Gastrocnemius medialis (tissue), 4 donors: ENCODE measurements at regions not wholly inside any gene's neighbourhood (a gene's known extent, or its start where the extent isn't known, plus 50 kb on each side); places are given as distances from the start of the nearest gene placed in this dataset.

Experiments
- ATAC-seq, 2 donors: fragments of 150-250 bp; one replicate each; pipeline ENCODE4 v1.9.1; 2016
- DNase-seq, 2 donors: peaks; one replicate each; pipeline ENCODE4 v3.0.0-alpha.2; 2019
- H3K27ac ChIP-seq, 4 donors: fragments of 200-600 bp; sonication (generic); 1 replicate in 1 of 4; 2 replicates in 3 of 4; pipeline ENCODE4 v1.5.1; 2016 to 2018; ENCODE audit warnings: mild to moderate bottlenecking in 2 of 4, moderate library complexity in 1 of 4
- H3K27me3 ChIP-seq, 3 donors: fragments of 200-600 bp; sonication (generic) in 2 of 3; 1 replicate in 1 of 3; 2 replicates in 2 of 3; pipeline versions ENCODE4 v1.5.1 to v1.6.0; 2016 to 2019; ENCODE audit warnings: mild to moderate bottlenecking in 1 of 3, moderate library complexity in 1 of 3
- H3K36me3 ChIP-seq, 2 donors: fragments of 200-600 bp; sonication (generic) in 1 of 2; one replicate each; pipeline ENCODE4 v1.5.1; 2017 to 2018
- H3K4me1 ChIP-seq, 2 donors: fragments of 200-600 bp; sonication (generic) in 1 of 2; one replicate each; pipeline ENCODE4 v1.5.1; 2016 to 2017; ENCODE audit warnings: mild to moderate bottlenecking in 2 of 2
- H3K4me3 ChIP-seq, 4 donors: fragments of 200-600 bp; sonication (generic) in 3 of 4; 1 replicate in 1 of 4; 2 replicates in 3 of 4; pipeline ENCODE4 v1.5.1; 2016 to 2019; ENCODE audit warnings: mild to moderate bottlenecking in 2 of 4
- H3K9me3 ChIP-seq, 3 donors: fragments of 200-600 bp; sonication (generic) in 2 of 3; 1 replicate in 1 of 3; 2 replicates in 2 of 3; pipeline ENCODE4 v1.5.1; 2016 to 2019
- CTCF ChIP-seq, 5 experiments: fragments of 450-650 bp in 3 of 5; fragments of 200-600 bp in 2 of 5; sonication (generic) in 2 of 5; IDR thresholded peaks in 4 of 5; conservative IDR thresholded peaks in 1 of 5; 1 replicate in 4 of 5; 2 replicates in 1 of 5; pipeline ENCODE4 v1.5.1; 2016 to 2019; ENCODE audit warnings: antibody characterized with exemption in 5 of 5, mild to moderate bottlenecking in 3 of 5, moderate library complexity in 3 of 5
- POLR2A ChIP-seq, 2 donors: fragments of 450-650 bp; IDR thresholded peaks; one replicate each; pipeline ENCODE4 v1.6.1; 2017; ENCODE audit warnings: antibody characterized with exemption in 2 of 2, mild to moderate bottlenecking in 2 of 2, moderate library complexity in 2 of 2
- in situ Hi-C, 4 donors: fragments of 200-750 bp; cut with MboI; loops; one replicate each; pipeline versions ENCODE4 v1.15.0 to v1.8.0; 2017; ENCODE audit warnings: low sequenced_read_pairs in 4 of 4
- intact Hi-C: fragments of 100-400 bp; cut with DNase I; formaldehyde crosslinking; loops from one replicate; pipeline ENCODE4 v1.15.1; 2023; ENCODE audit warnings: low total_unique reads

GRCh38 chr14:46480817-46481216, 170.8 kb downstream of the RPL10L start:
- Histone ChIP-seq H3K4me1 (no peaks in the 10 kb centered on the region), H3K36me3 (no peaks in the 10 kb centered on the region), H3K27me3 (no peaks in the 10 kb centered on the region), H3K9me3 (no peaks in the 10 kb centered on the region), H3K27ac (no peak overlapping the region), H3K4me3 (no peak overlapping the region)
- no peak for ATAC-seq
- in situ Hi-C loops: no loop called here
- intact Hi-C loops: no loop called here
- no peak for DNase-seq
- TF ChIP-seq CTCF (IDR thresholded peaks at IDR 0.05 in 4 of 5, conservative IDR thresholded peaks at IDR 0.05 in 1 of 5): no peak
- no peak for TF ChIP-seq POLR2A (IDR thresholded peaks at IDR 0.05)

- Histone ChIP-seq H3K36me3 (no peaks in the 10 kb centered on the region), H3K9me3 (no peaks in the 10 kb centered on the region), H3K27me3 (no peaks in the 10 kb centered on the region), H3K27ac (no peak overlapping the region), H3K4me3 (no peak overlapping the region), H3K4me1 (no peaks in the 10 kb centered on the region)
- TF ChIP-seq POLR2A (IDR thresholded peaks at IDR 0.05) (no peak), CTCF (IDR thresholded peaks at IDR 0.05 in 4 of 5, conservative IDR thresholded peaks at IDR 0.05 in 1 of 5) (no peak)
- DNase-seq (no peak), ATAC-seq (no peak)
- in situ Hi-C loops: no loop called here
- intact Hi-C loops: no loop called here
Observed at GRCh38 chr14:46472261-46472660, 179.3 kb downstream of the RPL10L start.

- no peaks in the 10 kb centered on the region for H3K27me3 ChIP-seq
- in situ Hi-C loops: no loop called here
- no peak overlapping the region for H3K27ac ChIP-seq
- H3K4me1 ChIP-seq: no peaks in the 10 kb centered on the region
- DNase-seq: no peak
- H3K4me3 ChIP-seq: no peak overlapping the region
- TF ChIP-seq POLR2A (IDR thresholded peaks at IDR 0.05): no peak
- TF ChIP-seq CTCF (IDR thresholded peaks at IDR 0.05 in 4 of 5, conservative IDR thresholded peaks at IDR 0.05 in 1 of 5): no peak
- no peaks in the 10 kb centered on the region for H3K9me3 ChIP-seq
- ATAC-seq: no peak
- H3K36me3 ChIP-seq: no peaks in the 10 kb centered on the region
- intact Hi-C loops: no loop called here
Observed at GRCh38 chr14:46464341-46464740, 187.2 kb downstream of the RPL10L start.

- H3K36me3 ChIP-seq: no peaks in the 10 kb centered on the region
- DNase-seq (no peak), ATAC-seq (no peak)
- no peaks in the 10 kb centered on the region for H3K27me3 ChIP-seq
- no peak overlapping the region for H3K4me3 ChIP-seq
- intact Hi-C loops (no loop called here), in situ Hi-C loops (no loop called here)
- H3K4me1 ChIP-seq: no peaks in the 10 kb centered on the region
- TF ChIP-seq POLR2A (IDR thresholded peaks at IDR 0.05): no peak
- no peak for TF ChIP-seq CTCF (IDR thresholded peaks at IDR 0.05 in 4 of 5, conservative IDR thresholded peaks at IDR 0.05 in 1 of 5)
- H3K9me3 ChIP-seq: no peaks in the 10 kb centered on the region
- no peak overlapping the region for H3K27ac ChIP-seq
Observed at GRCh38 chr14:46451800-46452199, 199.8 kb downstream of the RPL10L start.

- Histone ChIP-seq H3K9me3 (no peaks in the 10 kb centered on the region), H3K4me1 (no peaks in the 10 kb centered on the region), H3K36me3 (no peaks in the 10 kb centered on the region), H3K27me3 (no peaks in the 10 kb centered on the region), H3K27ac (no peak overlapping the region), H3K4me3 (no peak overlapping the region)
- intact Hi-C loops: no loop called here
- TF ChIP-seq POLR2A (IDR thresholded peaks at IDR 0.05) (no peak), CTCF (IDR thresholded peaks at IDR 0.05 in 4 of 5, conservative IDR thresholded peaks at IDR 0.05 in 1 of 5) (no peak)
- DNase-seq (no peak), ATAC-seq (no peak)
- in situ Hi-C loops: no loop called here
Observed at GRCh38 chr14:46444666-46445065, 206.9 kb downstream of the RPL10L start.
